HFFc6 (cell line): ENCODE measurements at regions not wholly inside any gene's neighbourhood (a gene's known extent, or its start where the extent isn't known, plus 50 kb on each side); places are given as distances from the start of the nearest gene placed in this dataset.

ENCODE experiments used
- DNase-seq: peaks from one replicate; pipeline ENCODE4 v3.0.0-alpha.2; 2018
- H3K27ac Mint-ChIP-seq: 2 replicates; pipeline ENCODE4 v1.8.0; 2020; ENCODE audit warnings: mild to moderate bottlenecking, mixed read lengths
- H3K27me3 Mint-ChIP-seq: 2 replicates; pipeline ENCODE4 v1.8.0; 2021; ENCODE audit warnings: mild to moderate bottlenecking, moderate library complexity, mixed read lengths; ENCODE audit not compliant: insufficient read depth
- H3K36me3 Mint-ChIP-seq: 2 replicates; pipeline ENCODE4 v1.8.0; 2021; ENCODE audit warnings: low read depth, mixed read lengths
- H3K4me1 Mint-ChIP-seq: 2 replicates; pipeline ENCODE4 v1.8.0; 2020; ENCODE audit warnings: low read depth, mixed read lengths
- H3K4me3 Mint-ChIP-seq: 2 replicates; pipeline ENCODE4 v1.8.0; 2020; ENCODE audit warnings: mild to moderate bottlenecking, moderate library complexity, mixed read lengths
- H3K9me3 Mint-ChIP-seq: 2 replicates; pipeline ENCODE4 v1.8.0; 2020; ENCODE audit warnings: mild to moderate bottlenecking, mixed read lengths
- CTCF ChIP-seq: fragments of 200-600 bp; sonication (generic); IDR thresholded peaks from 2 replicates; pipeline ENCODE4 v1.5.0; 2021; ENCODE audit warnings: antibody characterized with exemption, mild to moderate bottlenecking

GRCh38 chr14:61196034-61196433 is 85.1 kb downstream of the TMEM30B start:
- Mint-ChIP-seq H3K4me3 (no peak overlapping the region), H3K27me3 (peaks cover 4% of the 10 kb centered on the region; the same call in 1 of the 2 replicates), H3K9me3 (no peaks in the 10 kb centered on the region), H3K4me1 (peaks cover 17% of the 10 kb centered on the region), H3K36me3 (no peaks in the 10 kb centered on the region), H3K27ac (no peak overlapping the region)
- DNase-seq, result no peak
- TF ChIP-seq CTCF, result peak; percentile 15; the same call in 1 of the 2 replicates

GRCh38 chr14:61193476-61193875 is 87.7 kb downstream of the TMEM30B start:
- no peak overlapping the region for H3K4me3 Mint-ChIP-seq
- H3K27me3 Mint-ChIP-seq, result no peaks in the 10 kb centered on the region
- H3K4me1 Mint-ChIP-seq, result peaks cover 38% of the 10 kb centered on the region
- no peak overlapping the region for H3K27ac Mint-ChIP-seq
- no peaks in the 10 kb centered on the region for H3K36me3 Mint-ChIP-seq
- TF ChIP-seq CTCF, result no peak
- H3K9me3 Mint-ChIP-seq, result no peaks in the 10 kb centered on the region
- DNase-seq, result no peak

- Mint-ChIP-seq H3K36me3 (no peaks in the 10 kb centered on the region), H3K4me1 (peaks cover 39% of the 10 kb centered on the region), H3K27me3 (no peaks in the 10 kb centered on the region), H3K27ac (no peak overlapping the region; the same call in 1 of the 2 replicates), H3K4me3 (no peak overlapping the region), H3K9me3 (no peaks in the 10 kb centered on the region)
- DNase-seq, result no peak
- TF ChIP-seq CTCF, result no peak
These were observed 88.1 kb downstream of the TMEM30B start for GRCh38 chr14:61192989-61193388.

DNA sequence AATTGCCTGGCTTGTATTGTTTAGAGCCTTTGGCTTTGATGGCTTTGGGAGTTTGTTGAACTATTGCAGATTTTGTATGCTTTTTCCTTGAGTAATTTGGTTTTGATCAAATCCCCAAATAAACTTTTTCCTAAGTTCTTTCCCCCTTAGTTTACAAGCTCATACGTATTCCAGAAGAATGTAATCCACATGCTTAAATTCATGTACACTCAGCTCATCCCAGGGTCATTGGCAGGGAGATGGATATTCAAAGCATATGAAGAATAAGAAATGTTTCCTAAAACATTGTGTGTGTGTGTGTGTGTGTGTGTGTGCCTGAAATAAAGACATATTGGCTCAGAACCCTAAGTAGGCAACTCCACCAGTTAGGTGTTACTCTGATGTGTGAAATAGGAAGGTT is 89.4 kb downstream of the TMEM30B start:
- no peak for TF ChIP-seq CTCF
- no peak overlapping the region for H3K27ac Mint-ChIP-seq
- DNase-seq, result no peak
- no peaks in the 10 kb centered on the region for H3K27me3 Mint-ChIP-seq
- peaks cover 51% of the 10 kb centered on the region for H3K4me1 Mint-ChIP-seq
- H3K36me3 Mint-ChIP-seq, result no peaks in the 10 kb centered on the region
- H3K9me3 Mint-ChIP-seq, result no peaks in the 10 kb centered on the region
- H3K4me3 Mint-ChIP-seq, result no peak overlapping the region

DNA sequence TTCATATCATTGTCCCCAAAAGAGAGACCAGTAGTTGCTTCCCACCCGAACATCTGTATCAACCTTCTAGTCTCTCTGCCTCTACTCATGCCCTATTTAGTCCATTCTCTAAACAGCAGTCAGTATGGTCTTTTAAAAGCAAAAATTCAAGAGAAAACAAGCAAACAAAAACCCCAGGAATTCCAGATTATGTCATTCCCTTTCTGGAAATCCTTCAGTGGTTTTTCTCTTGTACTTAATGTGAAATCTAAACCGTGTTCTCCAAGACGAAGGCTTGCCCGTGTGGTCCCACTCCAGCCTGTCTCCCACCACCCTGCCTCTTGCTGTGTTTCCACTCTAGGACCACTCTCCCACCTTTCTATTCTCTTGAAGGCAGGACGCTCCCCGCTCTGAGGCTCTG is 90.8 kb downstream of the TMEM30B start:
- Mint-ChIP-seq H3K27me3 (no peaks in the 10 kb centered on the region), H3K4me3 (no peak overlapping the region), H3K9me3 (no peaks in the 10 kb centered on the region), H3K4me1 (peaks cover 65% of the 10 kb centered on the region), H3K27ac (no peak overlapping the region), H3K36me3 (no peaks in the 10 kb centered on the region)
- no peak for TF ChIP-seq CTCF
- DNase-seq, result no peak
